ENCODE measurements at regions not wholly inside any gene's neighbourhood (a gene's known extent, or its start where the extent isn't known, plus 50 kb on each side); places are given as distances from the start of the nearest gene placed in this dataset.
"Not testable (repeated sequence)": the region's sequence is repeated elsewhere in the genome, so short reads cannot be mapped to it uniquely, and the experiment has no call there.

GRCh38 chr13:105914291-105915036 is 621.0 kb downstream of the EFNB2 start:
- DNase-seq: no peak

- DNase-seq: no peak
Measured at GRCh38 chr13:105908586-105908985, 626.9 kb downstream of the EFNB2 start.

GRCh38 chr13:105907319-105908019 is 628.0 kb downstream of the EFNB2 start:
- DNase-seq: no peak

- DNase-seq: no peak
Measured at GRCh38 chr13:105906746-105907145, 628.7 kb downstream of the EFNB2 start.

GRCh38 chr13:105904034-105904742 is 631.3 kb downstream of the EFNB2 start:
- no peak for DNase-seq

- no peak for DNase-seq
Measured at GRCh38 chr13:105902396-105902795, 633.1 kb downstream of the EFNB2 start.

GRCh38 chr13:105897575-105897974 is 637.9 kb downstream of the EFNB2 start:
- DNase-seq: no peak

GRCh38 chr13:105894697-105895096 is 640.8 kb downstream of the EFNB2 start:
- no peak for DNase-seq

- no peak for DNase-seq
Measured at GRCh38 chr13:105890509-105890908, 645.0 kb downstream of the EFNB2 start.

- DNase-seq: no peak
Measured at GRCh38 chr13:105878119-105878700, 657.3 kb downstream of the EFNB2 start.

GRCh38 chr13:105874814-105875213 is 660.6 kb downstream of the EFNB2 start:
- DNase-seq: no peak

- no peak for DNase-seq
Measured at GRCh38 chr13:105871768-105872167, 663.7 kb downstream of the EFNB2 start.

GRCh38 chr13:105871326-105871725 is 664.1 kb downstream of the EFNB2 start:
- no peak for DNase-seq

- no peak for DNase-seq
Measured at GRCh38 chr13:105863300-105863920, 672.1 kb downstream of the EFNB2 start.

- no peak for DNase-seq
Measured at GRCh38 chr13:105848494-105848893, 687.0 kb downstream of the EFNB2 start.

GRCh38 chr13:105847527-105848291 is 687.8 kb downstream of the EFNB2 start:
- DNase-seq: no peak

GRCh38 chr13:105846923-105847322 is 688.5 kb downstream of the EFNB2 start:
- DNase-seq: no peak

GRCh38 chr13:105841286-105841685 is 694.2 kb downstream of the EFNB2 start:
- DNase-seq: no peak

- DNase-seq: no peak
Measured at GRCh38 chr13:105838231-105838630, 697.2 kb downstream of the EFNB2 start.

- DNase-seq: not testable (repeated sequence)
Measured at GRCh38 chr13:105837295-105837694, 698.2 kb downstream of the EFNB2 start.

GRCh38 chr13:105830821-105831220 is 704.6 kb downstream of the EFNB2 start:
- DNase-seq: no peak
